GM23338 (cell line): ENCODE measurements at regions not wholly inside any gene's neighbourhood (a gene's known extent, or its start where the extent isn't known, plus 50 kb on each side); places are given as distances from the start of the nearest gene placed in this dataset.

Experiments
- ATAC-seq: fragments of 200-7000 bp; cut with Tn5 transposase; 3 replicates; pipeline ENCODE4 v1.9.1; 2020
- DNase-seq: peaks from one replicate; pipeline ENCODE4 v3.0.0-alpha.2; 2015; ENCODE audit warnings: low spot score
- H2AFZ ChIP-seq: fragments of 200-600 bp; sonication (generic); 2 replicates; pipeline ENCODE4 v1.8.0; 2016; ENCODE audit warnings: antibody characterized with exemption, mild to moderate bottlenecking, moderate library complexity
- H3F3A ChIP-seq: fragments of 200-600 bp; sonication (generic); replicated peaks from 2 replicates; pipeline ENCODE4 v1.8.0; 2017; ENCODE audit warnings: antibody characterized with exemption, mixed run types, low read depth
- H3K27ac ChIP-seq: fragments of 200-600 bp; sonication (generic); 2 replicates; pipeline ENCODE4 v1.6.1; 2016; ENCODE audit warnings: low read depth
- H3K27me3 ChIP-seq: fragments of 200-600 bp; sonication (generic); 2 replicates; pipeline ENCODE4 v1.8.0; 2016; ENCODE audit warnings: mild to moderate bottlenecking, mixed run types, moderate library complexity; ENCODE audit not compliant: insufficient read depth
- H3K36me3 ChIP-seq: fragments of 200-600 bp; sonication (generic); 2 replicates; pipeline ENCODE4 v1.8.0; 2016; ENCODE audit warnings: mild to moderate bottlenecking; ENCODE audit not compliant: insufficient read depth
- H3K4me1 ChIP-seq: fragments of 200-600 bp; sonication (generic); 2 replicates; pipeline ENCODE4 v1.8.0; 2016; ENCODE audit warnings: mild to moderate bottlenecking, moderate library complexity; ENCODE audit not compliant: insufficient read depth
- H3K4me2 ChIP-seq: fragments of 200-600 bp; sonication (generic); 2 replicates; pipeline ENCODE4 v1.7.1; 2017; ENCODE audit warnings: mixed run types
- H3K4me3 ChIP-seq: fragments of 200-600 bp; sonication (generic); 2 replicates; pipeline ENCODE4 v1.6.1; 2016; ENCODE audit warnings: mixed run types
- H3K79me2 ChIP-seq: fragments of 200-600 bp; sonication (generic); replicated peaks from 2 replicates; pipeline ENCODE4 v1.8.0; 2017; ENCODE audit warnings: mild to moderate bottlenecking; ENCODE audit not compliant: insufficient read depth
- H3K9me2 ChIP-seq: fragments of 200-600 bp; sonication (generic); 2 replicates; pipeline ENCODE4 v1.8.0; 2017; ENCODE audit not compliant: insufficient read depth
- H4K20me1 ChIP-seq: fragments of 200-600 bp; sonication (generic); replicated peaks from 2 replicates; pipeline ENCODE4 v1.8.0; 2017; ENCODE audit warnings: mild to moderate bottlenecking; ENCODE audit not compliant: insufficient read depth
- H3K27ac Mint-ChIP-seq: 2 replicates; pipeline ENCODE4 v1.8.0; 2020; ENCODE audit warnings: inconsistent platforms, mild to moderate bottlenecking, moderate library complexity, mixed read lengths
- H3K27me3 Mint-ChIP-seq: 3 replicates; pipeline ENCODE4 v1.8.0; 2022; ENCODE audit warnings: low read depth, mild to moderate bottlenecking, moderate library complexity, mixed read lengths, inconsistent platforms; ENCODE audit not compliant: insufficient read depth, poor library complexity
- H3K36me3 Mint-ChIP-seq: 3 replicates; pipeline ENCODE4 v1.8.0; 2021; ENCODE audit warnings: low read depth, mild to moderate bottlenecking, inconsistent platforms, moderate library complexity, mixed read lengths
- H3K4me1 Mint-ChIP-seq: 3 replicates; pipeline ENCODE4 v1.8.0; 2020; ENCODE audit warnings: mild to moderate bottlenecking, inconsistent platforms, mixed read lengths
- H3K4me3 Mint-ChIP-seq: 3 replicates; pipeline ENCODE4 v1.8.0; 2021; ENCODE audit warnings: moderate library complexity, mild to moderate bottlenecking, inconsistent platforms, mixed read lengths
- H3K9me3 Mint-ChIP-seq: 3 replicates; pipeline ENCODE4 v1.8.0; 2020; ENCODE audit warnings: moderate library complexity, mild to moderate bottlenecking, inconsistent platforms, mixed read lengths
- CREB1 ChIP-seq: fragments of 250-450 bp; sonication (Bioruptor Pico); IDR thresholded peaks from 2 replicates; pipeline ENCODE4 v1.5.0; 2020; ENCODE audit warnings: low read depth, mild to moderate bottlenecking, moderate library complexity
- CTCF ChIP-seq, 2 experiments: fragments of 200-600 bp in 1 of 2; sonication (generic) in 1 of 2; conservative IDR thresholded peaks; 2 replicates each; pipeline versions ENCODE4 v1.5.1 to v1.6.1; 2016 to 2017; ENCODE audit warnings: antibody characterized with exemption in 2 of 2, low read depth in 2 of 2, mild to moderate bottlenecking in 2 of 2, moderate library complexity in 1 of 2
- ETS1 ChIP-seq: IDR thresholded peaks from 2 replicates; pipeline ENCODE4 v1.6.1; 2016; ENCODE audit warnings: antibody characterized with exemption
- EZH2 ChIP-seq: fragments of 200-600 bp; sonication (generic); IDR thresholded peaks from one replicate; pipeline ENCODE4 v1.8.0; 2017; ENCODE audit warnings: antibody characterized with exemption, mild to moderate bottlenecking, low read depth; ENCODE audit not compliant: unreplicated experiment
- EZH2phosphoT487 ChIP-seq: fragments of 200-600 bp; sonication (generic); IDR thresholded peaks from one replicate; pipeline ENCODE4 v1.8.1; 2018; ENCODE audit warnings: antibody characterized with exemption; ENCODE audit not compliant: unreplicated experiment
- NANOG ChIP-seq: IDR thresholded peaks from 2 replicates; pipeline ENCODE4 v1.6.1; 2016; ENCODE audit warnings: antibody characterized with exemption, borderline replicate concordance
- POLR2AphosphoS5 ChIP-seq: IDR thresholded peaks from 2 replicates; pipeline ENCODE4 v1.6.1; 2016; ENCODE audit warnings: antibody characterized with exemption, low read depth
- REST ChIP-seq: IDR thresholded peaks from one replicate; pipeline ENCODE4 v1.6.1; 2018; ENCODE audit warnings: antibody characterized with exemption; ENCODE audit not compliant: unreplicated experiment
- STAT1 ChIP-seq: IDR thresholded peaks from one replicate; pipeline ENCODE4 v1.6.1; 2016; ENCODE audit warnings: antibody characterized with exemption; ENCODE audit not compliant: unreplicated experiment
- ZNF114 ChIP-seq: fragments of 250-450 bp; sonication (Bioruptor Pico); IDR thresholded peaks from 2 replicates; pipeline ENCODE4 v1.5.0; 2020; ENCODE audit warnings: mild to moderate bottlenecking, moderate library complexity

- TF ChIP-seq REST (no peak), CTCF (conservative IDR thresholded peaks at IDR 0.05; ENCODE audit: low read depth in 2 of 2) (no peak), EZH2phosphoT487 (no peak), CREB1 (no peak), ETS1 (no peak), STAT1 (no peak), ZNF114 (CRISPR knock-in tag) (no peak)
Observed at GRCh38 chr1:95604771-95605170, 370.8 kb downstream of the RWDD3 start (continued).

- no peaks in the 10 kb centered on the region for H3K27me3 ChIP-seq
- no peaks in the 10 kb centered on the region for H3K36me3 Mint-ChIP-seq
- no peak for ATAC-seq
- TF ChIP-seq EZH2 (no peak), EZH2phosphoT487 (no peak), STAT1 (no peak), CTCF (conservative IDR thresholded peaks at IDR 0.05; ENCODE audit: low read depth in 2 of 2) (no peak), NANOG (no peak), POLR2AphosphoS5 (no peak), ZNF114 (CRISPR knock-in tag) (no peak)
Observed at GRCh38 chr1:95614197-95614596, 380.2 kb downstream of the RWDD3 start.

More at GRCh38 chr1:95614197-95614596, 380.2 kb downstream of the RWDD3 start:
- H3F3A ChIP-seq, result no peaks in the 10 kb centered on the region
- H3K79me2 ChIP-seq, result no peaks in the 10 kb centered on the region
- no peaks in the 10 kb centered on the region; the same call in 1 of the 2 replicates for H4K20me1 ChIP-seq
- H3K9me3 Mint-ChIP-seq, result no peaks in the 10 kb centered on the region
- H3K4me3 ChIP-seq, result no peak overlapping the region
- no peak overlapping the region for H3K4me3 Mint-ChIP-seq
- peaks cover 11% of the 10 kb centered on the region; the same call in 2 of the 3 replicates for H3K4me1 Mint-ChIP-seq
- no peak overlapping the region for H3K27ac Mint-ChIP-seq
- no peaks in the 10 kb centered on the region for H3K27me3 Mint-ChIP-seq
- no peaks in the 10 kb centered on the region; the same call in 1 of the 2 replicates for H3K4me1 ChIP-seq
- no peak for DNase-seq
- H3K27ac ChIP-seq, result no peak overlapping the region
- H3K9me2 ChIP-seq, result 0 out of 2 replicates have a peak, but pooled peaks cover 10% of the 10 kb centered on the region
- H3K4me2 ChIP-seq, result no peak overlapping the region
- H2AFZ ChIP-seq, result no peak overlapping the region
- no peaks in the 10 kb centered on the region for H3K36me3 ChIP-seq
